Upper lobe of right lung (tissue), 1 donor: ENCODE measurements at regions not wholly inside any gene's neighbourhood (a gene's known extent, or its start where the extent isn't known, plus 50 kb on each side); places are given as distances from the start of the nearest gene placed in this dataset.
"Not testable (repeated sequence)": the region's sequence is repeated elsewhere in the genome, so short reads cannot be mapped to it uniquely, and the experiment has no call there.

Experiments
- ATAC-seq: fragments of 200-7000 bp; cut with Tn5 transposase; one replicate; pipeline ENCODE4 v1.9.1; 2020; ENCODE audit warnings: mild to moderate bottlenecking, moderate library complexity
- DNase-seq: peaks from one replicate; pipeline ENCODE4 v3.0.0-alpha.2; 2020
- H3K27ac ChIP-seq: fragments of 200-600 bp; one replicate; pipeline ENCODE4 v1.8.0; 2022
- H3K27me3 ChIP-seq: fragments of 200-600 bp; one replicate; pipeline ENCODE4 v1.8.0; 2022; ENCODE audit warnings: mild to moderate bottlenecking
- H3K36me3 ChIP-seq: fragments of 200-600 bp; one replicate; pipeline ENCODE4 v1.8.0; 2022
- H3K4me1 ChIP-seq: fragments of 200-600 bp; one replicate; pipeline ENCODE4 v1.8.0; 2022
- H3K4me3 ChIP-seq: fragments of 200-600 bp; one replicate; pipeline ENCODE4 v1.8.0; 2022; ENCODE audit warnings: mild to moderate bottlenecking
- H3K9me3 ChIP-seq: fragments of 200-600 bp; one replicate; pipeline ENCODE4 v1.8.0; 2022
- intact Hi-C: fragments of 100-400 bp; cut with DNase I; formaldehyde crosslinking; loops from one replicate; pipeline ENCODE4 v1.11.0; 2022
- TF ChIP-seq, protein P1 (sequence below): fragments of 200-600 bp; IDR thresholded peaks from one replicate; pipeline ENCODE4 v1.8.0; 2022; ENCODE audit warnings: antibody characterized with exemption
- donor health status: DM: no; HTN: yes; CAD: no; lungs with severe emphysema.

DNA sequence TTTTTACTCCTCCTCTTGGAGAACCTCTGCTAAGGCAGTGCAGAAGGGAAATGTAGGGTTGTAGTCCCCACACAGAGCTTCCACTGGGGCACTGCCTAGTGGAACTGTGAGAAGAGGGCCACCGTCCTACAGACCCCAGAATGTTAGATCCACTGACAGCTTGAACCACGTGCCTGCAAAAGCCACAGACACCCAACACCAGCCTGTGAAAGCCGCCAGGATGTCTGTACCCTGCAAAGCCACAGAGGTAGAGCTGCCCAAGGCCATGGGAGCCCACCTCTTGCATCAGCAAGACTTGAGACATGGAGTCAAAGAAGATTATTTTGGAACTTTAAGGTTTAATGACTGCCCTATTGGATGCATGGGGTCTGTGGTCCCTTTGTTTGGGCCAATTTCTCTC is 112.1 kb downstream of the RSL24D1 start:
- H3K36me3 ChIP-seq: no peaks in the 10 kb centered on the region
- H3K27ac ChIP-seq: no peak overlapping the region
- ATAC-seq (no peak), DNase-seq (no peak)
- intact Hi-C loops: no loop called here
- H3K27me3 ChIP-seq: no peaks in the 10 kb centered on the region
- TF ChIP-seq, protein P1, sequence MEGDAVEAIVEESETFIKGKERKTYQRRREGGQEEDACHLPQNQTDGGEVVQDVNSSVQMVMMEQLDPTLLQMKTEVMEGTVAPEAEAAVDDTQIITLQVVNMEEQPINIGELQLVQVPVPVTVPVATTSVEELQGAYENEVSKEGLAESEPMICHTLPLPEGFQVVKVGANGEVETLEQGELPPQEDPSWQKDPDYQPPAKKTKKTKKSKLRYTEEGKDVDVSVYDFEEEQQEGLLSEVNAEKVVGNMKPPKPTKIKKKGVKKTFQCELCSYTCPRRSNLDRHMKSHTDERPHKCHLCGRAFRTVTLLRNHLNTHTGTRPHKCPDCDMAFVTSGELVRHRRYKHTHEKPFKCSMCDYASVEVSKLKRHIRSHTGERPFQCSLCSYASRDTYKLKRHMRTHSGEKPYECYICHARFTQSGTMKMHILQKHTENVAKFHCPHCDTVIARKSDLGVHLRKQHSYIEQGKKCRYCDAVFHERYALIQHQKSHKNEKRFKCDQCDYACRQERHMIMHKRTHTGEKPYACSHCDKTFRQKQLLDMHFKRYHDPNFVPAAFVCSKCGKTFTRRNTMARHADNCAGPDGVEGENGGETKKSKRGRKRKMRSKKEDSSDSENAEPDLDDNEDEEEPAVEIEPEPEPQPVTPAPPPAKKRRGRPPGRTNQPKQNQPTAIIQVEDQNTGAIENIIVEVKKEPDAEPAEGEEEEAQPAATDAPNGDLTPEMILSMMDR: no peak
- no peaks in the 10 kb centered on the region for H3K4me1 ChIP-seq
- no peak overlapping the region for H3K4me3 ChIP-seq
- H3K9me3 ChIP-seq: no peaks in the 10 kb centered on the region

- no peak for DNase-seq
- TF ChIP-seq, protein P1: no peak
- H3K36me3 ChIP-seq: no peaks in the 10 kb centered on the region
- H3K9me3 ChIP-seq: no peaks in the 10 kb centered on the region
- H3K27ac ChIP-seq: no peak overlapping the region
- no peak for ATAC-seq
- no peaks in the 10 kb centered on the region for H3K27me3 ChIP-seq
- H3K4me3 ChIP-seq: no peak overlapping the region
- intact Hi-C loops: no loop called here
- no peaks in the 10 kb centered on the region for H3K4me1 ChIP-seq
Observed at GRCh38 chr15:55084216-55084615, 112.5 kb downstream of the RSL24D1 start.

GRCh38 chr15:55077052-55077451 is 119.7 kb downstream of the RSL24D1 start:
- H3K9me3 ChIP-seq, ATAC-seq, DNase-seq, H3K27ac ChIP-seq, H3K27me3 ChIP-seq, H3K4me1 ChIP-seq, H3K36me3 ChIP-seq, intact Hi-C loops, H3K4me3 ChIP-seq: not testable (repeated sequence)

DNA sequence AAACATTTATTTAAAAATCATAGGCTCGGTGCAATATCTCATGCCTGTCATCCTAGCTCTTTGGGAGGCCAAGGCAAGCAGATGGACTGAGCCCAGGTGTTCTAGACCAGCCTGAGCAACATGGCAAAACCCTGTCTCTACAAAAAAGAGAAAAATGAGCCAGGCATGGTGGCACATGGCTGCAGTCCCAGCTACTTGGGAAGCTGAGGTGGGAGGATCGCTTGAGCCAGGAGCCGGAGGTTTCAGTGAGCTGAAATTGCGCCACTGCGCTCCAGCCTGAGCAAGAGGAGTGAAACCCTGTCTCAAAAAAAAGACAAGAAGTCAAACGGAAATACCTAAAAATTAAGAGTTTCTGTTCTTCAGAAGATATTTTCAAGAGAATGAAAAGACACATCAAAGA is 122.3 kb downstream of the RSL24D1 start:
- H3K36me3 ChIP-seq: no peaks in the 10 kb centered on the region

GRCh38 chr15:55063970-55064369 is 132.8 kb downstream of the RSL24D1 start:
- H3K36me3 ChIP-seq, H3K27ac ChIP-seq, H3K4me1 ChIP-seq, DNase-seq, H3K9me3 ChIP-seq, H3K4me3 ChIP-seq, ATAC-seq, H3K27me3 ChIP-seq, intact Hi-C loops: not testable (repeated sequence)

More for the DNA sequence above, 122.3 kb downstream of the RSL24D1 start:
- ATAC-seq (no peak), DNase-seq (no peak)
- no peaks in the 10 kb centered on the region for H3K9me3 ChIP-seq
- H3K4me1 ChIP-seq: no peaks in the 10 kb centered on the region
- TF ChIP-seq, protein P1: no peak
- intact Hi-C loops: no loop called here
- no peak overlapping the region for H3K4me3 ChIP-seq
- no peaks in the 10 kb centered on the region for H3K27me3 ChIP-seq
- no peak overlapping the region for H3K27ac ChIP-seq

- H3K9me3 ChIP-seq: no peaks in the 10 kb centered on the region
- H3K4me3 ChIP-seq: no peak overlapping the region
- TF ChIP-seq, protein P1: no peak
- H3K27ac ChIP-seq: no peak overlapping the region
- intact Hi-C loops: no loop called here
- no peaks in the 10 kb centered on the region for H3K4me1 ChIP-seq
- no peaks in the 10 kb centered on the region for H3K36me3 ChIP-seq
- no peaks in the 10 kb centered on the region for H3K27me3 ChIP-seq
- DNase-seq (no peak), ATAC-seq (no peak)
Observed at GRCh38 chr15:55060836-55061235, 135.9 kb downstream of the RSL24D1 start.

- ATAC-seq: no peak
- DNase-seq: no peak
- TF ChIP-seq, protein P1: no peak
- Histone ChIP-seq H3K27me3 (no peaks in the 10 kb centered on the region), H3K4me3 (no peak overlapping the region), H3K9me3 (no peaks in the 10 kb centered on the region), H3K27ac (no peak overlapping the region), H3K36me3 (no peaks in the 10 kb centered on the region), H3K4me1 (no peaks in the 10 kb centered on the region)
- intact Hi-C loops: no loop called here
Observed at GRCh38 chr15:55056500-55056899, 140.2 kb downstream of the RSL24D1 start.
